Central memory CD4-positive, alpha-beta T cell (primary cell): ENCODE measurements at regions not wholly inside any gene's neighbourhood (a gene's known extent, or its start where the extent isn't known, plus 50 kb on each side); places are given as distances from the start of the nearest gene placed in this dataset.

Experiments
- DNase-seq: peaks from one replicate; pipeline ENCODE4 v3.0.0; 2022

DNA sequence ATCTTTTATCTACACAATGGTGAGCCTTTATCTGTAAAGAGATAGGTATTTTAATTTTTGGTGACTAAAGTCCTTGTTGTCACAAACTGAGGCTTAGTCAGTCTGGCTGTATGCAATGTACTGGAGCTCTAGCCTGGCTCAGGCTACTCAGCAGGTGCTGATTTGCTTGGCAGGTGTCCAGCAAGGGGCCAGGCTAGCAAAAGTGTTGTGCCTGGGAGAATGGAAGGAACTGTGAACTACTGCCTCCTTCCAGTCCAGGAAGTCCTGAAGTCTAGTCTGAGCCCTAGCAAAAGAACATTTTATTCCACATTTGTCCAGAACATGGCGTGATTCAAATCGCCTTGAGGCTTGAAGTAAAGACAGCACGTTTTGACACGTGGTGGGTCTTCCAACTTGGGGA, 260.5 kb downstream of the CCDC85A start:
- DNase-seq: no peak

DNA sequence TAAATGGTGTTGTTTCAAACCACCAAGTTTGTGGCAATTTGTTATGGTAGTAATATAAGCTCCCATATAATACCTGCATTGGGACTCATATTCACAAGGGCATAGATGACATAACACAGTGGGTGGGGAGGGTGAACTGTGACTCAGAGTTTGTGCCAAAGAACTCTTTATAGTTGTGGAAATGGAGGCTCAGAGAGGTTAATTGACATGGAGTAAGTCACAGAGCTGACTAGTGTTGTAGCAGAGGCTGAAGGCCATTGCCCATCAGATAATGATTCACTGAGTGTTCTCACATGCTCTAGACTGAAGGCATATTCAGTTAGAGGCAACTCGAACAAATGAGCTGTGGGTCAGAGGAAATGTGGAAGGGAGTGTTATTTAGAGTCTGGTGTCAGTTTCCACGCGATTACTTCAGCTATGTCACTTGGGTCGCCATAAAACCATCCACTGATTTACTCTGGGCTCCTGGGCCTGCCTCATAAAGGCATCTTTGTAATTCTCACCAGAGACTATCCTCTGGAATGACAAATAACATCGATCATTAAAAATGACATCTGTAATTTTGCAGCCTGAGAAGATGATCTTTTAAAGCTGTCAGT, 264.7 kb downstream of the CCDC85A start:
- DNase-seq: no peak

DNA sequence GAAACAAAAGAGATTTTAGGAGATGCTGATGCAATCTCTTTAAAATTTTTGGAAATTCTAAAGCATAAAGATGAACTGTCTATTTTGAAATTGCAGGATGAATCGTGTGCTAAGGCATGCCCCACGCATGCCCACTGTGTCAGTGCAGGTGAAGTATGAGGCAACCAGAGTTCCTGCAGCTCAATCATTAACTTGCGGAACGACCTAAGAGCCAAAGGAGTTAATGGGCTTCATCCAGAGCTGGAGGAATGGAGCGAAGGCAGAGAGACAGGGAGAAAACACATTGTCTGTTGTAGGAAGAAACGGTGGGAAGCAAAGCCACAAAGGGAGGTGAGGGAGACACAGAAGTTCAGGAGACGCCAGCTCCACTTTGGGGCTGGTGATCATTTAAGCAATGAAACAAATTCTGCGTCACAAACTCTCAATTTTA, 265.2 kb downstream of the CCDC85A start:
- no peak for DNase-seq

DNA sequence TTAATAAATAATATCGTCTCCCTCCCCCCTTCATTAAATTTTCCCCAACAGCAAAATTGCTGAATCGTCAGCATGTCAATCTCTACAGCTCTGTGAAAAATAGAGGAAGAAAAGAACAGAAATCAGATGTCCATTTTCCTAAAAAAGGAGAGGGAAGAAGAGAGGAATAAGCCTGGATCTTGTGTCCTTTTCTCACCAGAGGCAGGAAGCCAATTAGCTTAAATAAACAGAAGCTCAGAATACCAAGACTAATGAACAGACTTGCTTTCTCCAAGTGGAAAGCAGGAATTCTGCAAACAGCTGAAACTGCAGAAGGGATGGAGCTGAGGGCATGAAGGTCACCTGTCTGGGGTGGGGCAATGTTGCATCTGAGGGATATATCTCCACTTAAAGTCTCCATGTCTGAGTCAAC, 265.7 kb downstream of the CCDC85A start:
- DNase-seq: no peak

DNA sequence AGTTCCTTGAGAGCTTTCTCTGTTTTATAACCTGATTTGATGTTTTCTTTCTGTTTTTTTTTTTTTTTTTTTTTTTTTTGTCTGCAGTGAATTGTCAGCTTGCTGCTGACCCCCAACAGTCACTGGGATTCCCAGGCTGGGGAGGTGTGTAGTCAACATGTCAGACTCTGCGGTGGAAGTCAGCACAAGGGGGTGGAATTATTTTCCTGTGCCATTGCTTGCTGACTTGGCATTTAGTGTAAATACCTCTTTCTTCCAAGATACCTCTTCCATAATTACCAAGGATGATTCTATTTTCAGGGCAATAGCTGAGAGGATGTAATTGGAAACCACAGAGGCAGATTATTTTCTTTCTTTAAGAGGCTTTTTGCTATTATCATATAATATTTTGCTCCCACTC, 266.3 kb downstream of the CCDC85A start:
- no peak for DNase-seq

DNA sequence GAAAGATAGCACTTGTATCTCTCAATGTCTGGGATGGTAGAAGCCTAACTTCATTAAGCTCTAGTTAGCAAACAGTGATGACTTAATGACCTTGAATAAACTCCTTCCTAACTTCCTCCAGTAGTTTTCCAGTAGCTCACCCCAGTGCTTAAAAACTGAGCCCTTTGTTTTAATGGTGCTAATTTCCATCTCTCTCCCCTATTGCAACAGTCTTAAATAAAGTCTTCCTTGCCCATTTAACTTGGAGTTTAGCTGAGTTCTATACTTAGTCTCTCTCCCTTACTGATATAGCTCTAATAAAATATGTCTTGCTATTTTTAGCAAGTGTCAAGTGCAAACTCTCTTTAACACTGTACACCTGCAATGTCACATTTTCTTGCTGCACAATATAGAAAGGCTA, 267.0 kb downstream of the CCDC85A start:
- no peak for DNase-seq

DNA sequence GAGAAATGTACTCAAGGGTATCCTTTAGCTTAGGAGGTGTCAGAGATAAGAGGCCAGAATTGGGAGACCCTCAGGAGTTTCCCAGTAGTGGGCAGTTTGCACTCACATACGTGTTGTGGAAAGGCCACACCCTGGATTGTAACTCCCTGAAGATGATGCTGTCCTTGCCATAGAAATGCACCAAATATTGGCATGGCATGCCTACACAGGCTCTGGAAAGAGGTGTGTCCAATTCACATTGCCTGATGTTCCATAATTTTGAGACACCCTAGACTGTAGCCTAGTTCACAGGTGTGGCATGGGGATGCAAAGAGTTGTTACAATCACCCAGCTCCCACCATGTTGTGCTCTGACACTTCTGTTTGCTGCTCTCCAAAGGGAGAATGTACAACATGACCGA, 271.9 kb downstream of the CCDC85A start:
- DNase-seq: no peak

DNA sequence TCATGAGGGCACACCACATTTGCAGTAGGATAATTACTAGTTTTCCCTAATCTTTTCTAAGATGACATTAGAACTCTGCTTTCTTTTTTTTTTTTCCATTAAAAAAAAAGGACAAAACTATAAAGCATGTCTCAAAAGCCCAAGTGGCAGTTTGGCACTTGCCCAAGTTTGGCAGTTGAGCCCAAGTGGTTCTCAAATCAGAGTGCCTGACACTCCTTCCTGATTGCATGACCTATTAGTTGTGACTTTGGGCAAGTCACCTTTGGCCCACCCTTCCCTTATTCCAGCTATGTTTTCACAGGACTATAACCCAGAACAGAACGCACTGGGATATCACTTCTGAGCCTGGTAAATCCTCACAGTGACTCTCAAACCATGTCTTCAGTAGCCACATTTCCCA, 273.0 kb downstream of the CCDC85A start:
- DNase-seq: no peak

DNA sequence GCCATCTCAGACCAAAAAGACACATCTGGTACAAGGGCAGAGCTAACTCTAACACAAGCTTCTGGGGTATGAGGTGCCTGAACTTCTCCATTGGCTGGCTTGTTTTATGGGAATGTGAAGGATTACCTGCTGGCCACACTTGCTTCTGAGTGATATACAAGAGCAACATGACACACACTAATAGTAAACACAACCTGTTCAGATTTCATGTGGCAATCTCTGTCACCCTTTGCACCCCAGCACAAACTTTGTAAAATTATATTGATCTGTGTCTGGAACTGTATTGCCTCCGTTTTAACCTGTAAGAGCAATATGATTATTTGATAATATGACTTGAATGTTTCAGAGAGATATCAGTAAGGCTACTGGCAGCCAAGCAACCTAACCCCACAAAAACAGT, 276.7 kb downstream of the CCDC85A start:
- no peak for DNase-seq

DNA sequence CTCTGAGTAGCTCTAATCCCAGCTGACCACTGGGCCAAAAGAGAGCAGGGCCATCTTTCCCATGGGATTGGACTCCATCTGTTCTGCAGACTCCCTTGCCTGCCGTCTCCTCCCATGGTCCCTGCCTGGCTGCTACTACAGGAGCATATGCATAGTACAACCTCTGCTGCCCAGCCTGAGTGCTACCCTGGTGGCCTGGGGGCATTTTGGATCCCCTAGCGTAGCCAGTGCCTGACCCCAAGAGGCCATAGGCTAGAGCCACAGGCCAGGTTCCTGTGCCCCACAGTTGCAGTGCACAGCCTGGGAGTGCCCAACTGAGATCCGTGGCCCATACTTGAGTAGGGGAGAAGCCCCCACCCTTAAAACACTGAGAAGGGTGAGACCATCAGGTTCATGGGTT, 280.3 kb downstream of the CCDC85A start:
- DNase-seq: no peak

DNA sequence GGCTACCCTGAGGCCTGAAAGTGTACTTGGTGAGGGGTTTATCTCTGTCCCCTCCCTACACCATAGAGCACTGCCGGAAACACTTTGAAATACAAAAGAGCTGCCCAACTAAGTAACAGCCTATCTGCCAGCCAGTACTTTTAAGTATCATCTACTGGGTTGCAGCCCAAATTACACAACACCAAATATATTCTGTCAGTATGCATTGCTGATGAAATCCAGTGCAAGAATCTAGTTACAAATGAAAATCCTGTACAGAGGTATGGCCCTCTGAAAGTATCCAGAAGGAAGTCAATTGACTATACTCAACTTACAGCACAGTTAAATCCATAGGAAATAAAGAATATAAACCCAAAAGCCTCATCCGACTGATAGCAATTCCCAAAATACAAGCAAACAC, 280.8 kb downstream of the CCDC85A start:
- no peak for DNase-seq

DNA sequence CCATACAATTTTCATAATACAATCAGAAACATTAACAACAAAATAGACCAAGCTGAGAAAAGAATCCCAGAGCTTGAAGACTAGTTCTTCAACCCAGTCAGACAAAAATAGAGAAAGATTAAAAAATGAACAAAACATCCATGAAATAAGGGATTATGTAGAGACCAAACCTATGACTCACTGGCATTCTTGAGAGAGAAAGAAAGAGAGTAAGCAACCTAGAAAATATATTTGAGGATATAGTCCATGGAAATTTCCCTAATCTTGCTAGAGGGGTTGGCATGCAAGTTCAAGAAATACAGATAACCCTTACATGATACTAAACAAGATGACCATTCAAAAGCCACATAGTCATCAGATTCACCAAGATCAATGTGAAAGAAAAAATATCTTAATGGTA, 281.7 kb downstream of the CCDC85A start:
- DNase-seq: no peak

DNA sequence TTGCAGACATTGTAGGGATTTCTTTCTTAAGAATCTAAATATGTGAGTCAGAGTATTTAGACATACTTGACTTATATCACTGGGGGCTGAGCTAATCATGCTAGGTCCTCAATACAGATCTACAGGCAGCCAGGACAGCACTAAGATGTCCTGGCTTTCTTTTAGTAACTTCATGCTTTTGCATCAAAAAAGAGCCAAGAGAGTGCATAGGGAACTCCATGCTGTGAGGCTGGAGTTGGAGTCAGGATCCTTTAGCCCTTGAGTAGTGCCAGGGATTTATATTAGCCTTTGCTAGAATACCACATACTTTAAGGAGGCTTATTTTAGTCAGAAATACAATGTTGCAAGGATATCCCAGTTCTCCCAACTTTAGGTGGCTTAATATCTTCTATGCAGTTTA, 289.7 kb downstream of the CCDC85A start:
- no peak for DNase-seq

DNA sequence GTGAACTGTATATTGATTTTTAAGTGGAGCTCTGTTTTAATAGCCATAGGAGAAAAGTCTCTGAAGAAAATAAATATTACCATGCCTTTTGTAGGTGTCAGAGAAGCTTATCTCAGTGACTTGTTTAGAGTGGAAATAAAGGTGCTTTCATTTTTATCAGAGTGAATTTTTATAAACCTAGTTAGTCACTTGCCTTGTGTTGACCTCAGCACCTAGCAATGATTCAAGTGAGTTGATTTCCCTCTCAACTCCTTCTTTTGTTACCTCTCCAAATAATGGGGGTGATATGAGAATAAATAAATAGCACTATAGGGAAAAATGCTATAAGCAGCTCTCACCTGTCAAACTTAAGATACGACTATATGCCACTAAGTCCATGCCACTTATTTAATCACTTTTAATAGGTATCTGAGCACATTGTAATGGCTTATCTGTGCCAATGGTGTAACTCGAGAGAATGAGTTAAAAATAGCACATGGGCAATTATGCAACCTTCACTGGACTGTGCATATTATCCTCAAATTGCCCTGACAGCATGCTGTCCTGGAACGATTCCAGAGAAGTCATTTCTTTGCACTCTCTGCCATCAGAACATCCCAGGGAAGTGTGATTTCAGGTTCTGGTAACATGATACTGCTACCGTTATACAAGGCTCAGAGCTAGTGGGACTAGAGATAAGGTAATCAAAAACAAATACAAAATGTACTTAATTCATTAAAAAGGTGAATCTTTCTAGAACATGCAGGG, 290.8 kb downstream of the CCDC85A start:
- DNase-seq: no peak

DNA sequence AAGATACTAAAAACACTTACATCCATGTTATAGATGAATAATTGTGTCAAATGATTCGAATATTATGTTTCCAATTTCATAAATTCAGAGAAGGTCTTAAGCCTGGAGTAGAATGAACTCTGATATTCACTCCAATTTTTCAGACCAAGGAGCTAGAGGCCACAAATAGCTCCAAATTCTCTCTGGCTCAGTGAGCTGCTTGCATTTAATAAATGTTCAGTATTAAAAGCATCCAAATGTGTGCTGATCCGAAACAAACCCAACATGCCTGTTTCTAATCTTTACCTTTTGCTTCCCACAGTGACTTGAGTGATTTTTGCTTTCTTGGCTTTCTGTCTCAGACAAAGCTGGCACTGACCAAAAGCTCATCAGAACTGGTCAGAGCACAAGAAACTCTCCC, 291.4 kb downstream of the CCDC85A start:
- no peak for DNase-seq

DNA sequence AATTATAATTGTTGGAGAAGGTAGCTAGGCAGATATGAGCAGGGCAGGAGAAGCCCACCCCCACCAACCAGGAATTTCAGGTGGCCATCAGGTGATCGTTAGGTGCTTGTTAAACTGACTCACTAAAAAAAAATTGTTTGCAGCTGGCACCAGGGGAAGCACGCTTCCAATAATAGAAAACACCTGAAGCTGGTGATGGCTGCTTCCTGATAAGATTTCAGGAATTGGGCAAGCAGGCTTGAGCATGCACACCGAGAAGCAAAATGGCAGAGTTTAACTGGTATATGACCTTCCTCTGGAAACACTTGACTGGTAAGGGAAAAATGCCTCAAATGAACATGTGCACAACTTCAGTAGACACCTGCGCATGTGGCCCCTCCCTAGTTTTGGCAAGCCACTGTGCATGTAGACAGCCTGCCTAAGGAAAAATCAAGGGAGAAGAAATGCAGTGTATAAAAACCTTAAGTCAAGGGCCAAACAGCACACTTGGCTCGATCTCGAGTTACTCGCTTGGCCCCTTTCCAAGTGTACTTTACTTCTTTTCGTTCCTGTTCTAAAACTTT, 292.8 kb downstream of the CCDC85A start:
- no peak for DNase-seq

DNA sequence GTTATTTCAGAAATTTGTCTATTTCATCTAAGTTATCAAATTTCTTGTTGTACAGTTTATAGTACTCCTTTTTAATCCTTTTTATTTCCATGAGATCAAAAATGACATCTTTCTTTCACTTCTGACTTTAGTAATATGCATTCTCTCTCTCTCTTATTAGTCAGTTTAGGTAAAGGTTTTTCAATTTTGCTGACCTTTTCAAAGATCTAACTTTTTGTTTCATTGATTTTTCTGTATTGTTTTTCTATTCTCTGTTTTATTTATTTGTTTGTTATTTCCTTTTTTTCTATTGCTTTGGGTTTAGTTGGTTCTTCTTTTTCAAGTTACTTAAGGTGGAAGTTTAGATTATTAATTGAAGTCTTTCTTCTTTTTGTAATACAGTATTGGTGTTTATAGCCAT, 294.2 kb downstream of the CCDC85A start:
- no peak for DNase-seq

DNA sequence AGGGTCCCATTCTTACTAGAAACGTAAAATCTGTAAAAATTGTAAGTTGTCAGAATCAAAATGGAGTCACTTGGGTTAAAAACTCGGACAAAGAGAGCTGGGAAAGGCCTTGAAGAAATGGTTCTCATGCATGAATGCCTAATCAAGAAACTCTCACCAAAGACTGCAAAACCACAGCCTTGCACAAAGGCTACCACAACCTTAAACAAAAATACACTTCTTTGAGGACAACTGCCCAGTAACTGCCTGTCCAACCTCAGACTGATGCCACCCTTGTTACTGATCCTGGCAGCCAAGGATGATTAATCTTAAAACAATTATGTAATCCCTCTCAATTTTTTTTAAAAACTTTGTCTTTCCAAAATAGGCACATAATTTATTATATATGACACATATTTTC, 299.3 kb downstream of the CCDC85A start:
- DNase-seq: no peak

DNA sequence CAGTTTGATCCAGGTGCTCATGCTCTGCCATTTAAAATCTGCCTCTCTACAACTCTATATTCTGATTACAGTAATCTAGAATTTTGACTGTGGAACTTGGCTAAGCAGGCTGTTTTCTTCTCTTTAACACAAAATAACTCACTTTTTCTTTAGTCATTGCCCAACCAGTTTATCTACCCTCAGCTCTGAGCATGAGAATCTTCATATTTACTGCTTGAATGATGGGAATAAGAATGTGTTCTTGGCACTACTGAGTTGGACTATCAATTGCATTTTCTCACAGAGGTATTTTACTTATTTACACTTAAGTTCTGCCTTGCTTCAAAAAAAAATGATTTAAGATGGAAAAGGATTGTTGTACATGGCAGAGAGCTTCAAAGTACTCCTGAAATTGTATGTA, 301.1 kb downstream of the CCDC85A start:
- DNase-seq: no peak

DNA sequence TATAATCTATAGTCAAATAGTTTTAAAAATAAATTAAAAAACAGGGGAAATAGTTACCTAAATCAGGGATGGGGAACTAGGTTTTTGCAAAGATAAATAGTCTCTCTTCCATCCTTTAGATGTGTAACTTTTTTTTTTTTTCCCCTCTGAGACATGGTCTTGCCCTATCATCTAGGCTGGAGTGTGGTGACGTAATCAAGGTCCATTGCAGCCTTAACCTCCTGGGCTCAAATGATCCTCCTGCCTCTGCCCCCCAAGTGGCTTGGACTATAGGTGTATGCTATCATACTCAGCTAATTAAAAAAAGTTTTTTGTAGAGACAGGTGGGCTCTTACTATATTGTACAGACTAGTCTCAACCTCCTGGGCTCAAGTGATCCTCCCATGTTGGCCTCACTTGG, 316.5 kb downstream of the CCDC85A start:
- DNase-seq: no peak

DNA sequence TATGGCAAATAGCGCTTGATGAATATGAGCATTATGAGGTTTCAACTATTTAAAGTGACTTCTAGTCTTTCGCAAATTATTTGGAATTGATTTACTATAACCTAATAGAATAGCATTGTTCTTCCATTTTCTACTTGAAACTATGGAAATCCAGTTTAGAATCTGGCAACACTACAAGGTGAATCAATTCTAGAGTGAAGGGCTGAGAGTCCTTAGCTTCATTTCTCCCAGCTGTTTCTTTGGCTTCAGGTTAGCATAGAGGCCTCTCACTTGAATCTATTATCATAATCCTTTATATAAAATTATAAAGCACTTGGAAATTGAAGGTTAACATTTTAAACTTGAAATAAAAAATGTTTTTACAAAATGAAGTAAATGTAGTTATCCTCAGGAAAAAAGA, 318.8 kb downstream of the CCDC85A start:
- DNase-seq: no peak

DNA sequence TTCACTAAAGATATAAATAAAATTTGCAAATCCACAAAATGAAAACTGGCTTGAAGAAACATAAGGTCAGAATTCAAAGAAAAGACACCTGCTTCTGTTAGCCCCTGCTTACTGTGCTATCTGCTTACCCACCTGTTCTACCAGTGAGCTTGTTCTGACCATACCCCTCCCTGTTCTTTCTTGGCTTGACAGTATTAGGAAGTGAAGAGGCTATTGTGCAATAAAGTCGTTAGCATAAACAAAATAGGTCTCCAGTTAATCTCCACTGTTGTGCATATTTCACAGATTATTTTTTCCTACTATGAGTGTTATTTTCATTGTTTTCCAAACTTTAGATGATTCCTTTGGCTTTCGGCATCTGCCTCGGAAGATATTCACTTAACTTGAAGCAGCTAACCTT, 322.1 kb downstream of the CCDC85A start:
- DNase-seq: no peak

DNA sequence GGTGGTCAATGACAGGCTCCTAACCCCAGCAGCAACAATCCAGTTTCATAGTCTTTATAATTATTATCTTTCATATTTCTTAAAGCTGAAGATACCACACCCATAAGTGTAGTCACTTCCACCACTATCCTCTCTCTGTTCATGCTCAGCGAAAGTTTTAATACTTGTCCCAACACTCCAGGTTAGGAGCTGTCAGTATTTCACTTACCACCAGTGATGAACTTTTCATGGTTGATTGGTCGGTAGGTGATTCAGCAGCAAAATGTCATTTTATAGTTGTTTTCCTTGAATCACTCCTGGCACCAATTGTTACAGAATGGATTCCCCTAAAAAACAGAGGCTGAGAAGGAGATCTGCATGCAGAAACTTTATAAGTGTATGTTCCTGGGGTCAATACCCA, 324.9 kb downstream of the CCDC85A start:
- no peak for DNase-seq

DNA sequence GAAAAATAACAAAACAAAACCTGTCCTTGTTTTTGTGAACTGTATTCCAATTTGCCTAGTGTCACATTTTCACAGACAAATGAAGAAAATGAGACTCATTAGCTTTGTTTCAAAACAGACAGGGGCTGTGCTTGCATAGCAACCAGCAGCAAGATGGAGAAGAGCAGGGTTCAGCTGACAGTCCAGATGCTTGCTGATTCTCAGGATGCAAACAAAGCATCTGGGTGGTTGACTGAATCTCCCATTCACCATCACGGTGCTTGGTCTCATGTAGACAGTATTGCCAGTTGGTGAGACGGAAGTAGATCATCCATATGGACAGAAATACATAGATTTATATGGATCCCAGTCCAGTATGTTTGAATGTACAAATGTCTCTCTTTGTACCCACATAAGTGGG, 326.8 kb downstream of the CCDC85A start:
- no peak for DNase-seq

DNA sequence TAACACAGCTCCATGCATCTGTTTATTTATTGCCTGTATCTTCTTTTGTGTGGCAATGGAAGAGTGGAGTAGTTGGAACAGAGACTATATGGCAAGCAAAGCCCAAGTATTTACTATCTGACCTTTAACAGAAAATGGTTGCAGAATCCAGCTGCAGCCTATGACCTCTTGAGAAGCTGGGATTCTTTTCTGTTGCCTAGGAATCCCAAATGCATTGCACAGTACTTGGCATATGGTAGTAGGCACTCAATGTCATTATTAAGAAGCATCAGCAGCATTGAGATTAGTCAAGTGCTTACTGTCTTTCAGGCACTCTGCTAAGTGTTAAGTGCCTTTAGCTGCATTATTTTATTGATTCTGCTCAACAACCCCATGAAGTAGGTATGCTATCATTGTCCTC, 331.6 kb downstream of the CCDC85A start:
- DNase-seq: no peak
